NCI-H1092 treated with DMSO at 0.1 percent for 48 hours (cell line): ENCODE measurements at regions not wholly inside any gene's neighbourhood (a gene's known extent, or its start where the extent isn't known, plus 50 kb on each side); places are given as distances from the start of the nearest gene placed in this dataset.
"Not testable (repeated sequence)": the region's sequence is repeated elsewhere in the genome, so short reads cannot be mapped to it uniquely, and the experiment has no call there.

Experiments
- DNase-seq: peaks from one replicate; lab custom pipeline; 2025; lab: John Stamatoyannopoulos, UW

DNA sequence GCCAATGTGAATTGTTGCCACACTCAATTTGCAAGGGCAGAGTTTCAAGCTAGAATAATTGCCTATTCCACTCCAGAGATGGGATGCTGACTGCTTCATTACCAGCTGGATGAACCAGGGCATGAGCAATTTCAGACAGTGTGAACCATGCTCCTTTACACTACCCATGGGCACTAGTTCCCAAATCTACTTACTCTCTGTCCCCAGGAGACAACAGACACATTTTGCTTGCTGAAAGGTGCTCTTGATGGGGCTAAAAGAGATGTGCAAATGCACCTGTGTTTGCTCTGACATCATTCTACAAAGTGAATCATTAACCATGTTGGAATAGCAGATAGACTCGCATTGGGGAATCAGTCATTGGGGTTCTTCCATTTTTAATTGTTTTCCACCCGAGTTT, 522.3 kb upstream of the NUDT12 start:
- DNase-seq = peak; percentile 78

DNA sequence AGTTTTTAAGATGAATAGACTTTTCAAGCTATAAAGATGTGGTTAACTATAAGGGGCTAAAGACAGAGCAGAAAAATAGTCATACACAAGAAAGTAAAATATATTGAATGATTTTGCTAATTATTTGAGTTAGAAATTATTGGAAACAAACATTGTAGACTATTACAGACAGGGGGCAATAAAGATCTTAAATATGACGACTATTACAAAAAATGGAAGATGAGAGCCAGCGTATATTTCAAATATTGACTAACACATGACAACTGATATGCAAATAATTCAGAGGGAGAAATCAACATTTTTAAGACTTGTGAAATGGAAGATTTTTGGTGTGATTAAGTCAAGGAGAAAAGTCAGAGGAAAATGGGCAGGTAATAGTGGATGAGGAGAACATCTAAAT, 520.2 kb upstream of the NUDT12 start:
- no peak for DNase-seq

DNA sequence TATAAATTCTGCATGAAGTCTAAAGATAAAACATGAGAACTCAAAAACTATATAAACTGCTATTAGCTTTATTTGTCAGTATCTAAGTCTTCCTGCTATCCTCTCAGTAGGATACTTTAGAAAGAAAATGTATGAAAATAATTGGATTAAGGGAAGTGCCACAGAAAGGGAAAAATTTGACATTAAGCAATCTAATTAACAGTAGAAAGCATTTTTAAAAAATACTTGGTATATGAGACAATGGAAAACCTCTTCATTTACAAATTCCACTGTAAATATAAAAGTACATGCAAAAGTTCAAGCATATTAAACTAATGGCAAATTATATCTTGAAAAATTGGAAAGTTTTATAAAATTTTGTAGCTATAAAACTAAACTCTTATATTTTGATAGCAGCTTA, 518.6 kb upstream of the NUDT12 start:
- no peak for DNase-seq

DNA sequence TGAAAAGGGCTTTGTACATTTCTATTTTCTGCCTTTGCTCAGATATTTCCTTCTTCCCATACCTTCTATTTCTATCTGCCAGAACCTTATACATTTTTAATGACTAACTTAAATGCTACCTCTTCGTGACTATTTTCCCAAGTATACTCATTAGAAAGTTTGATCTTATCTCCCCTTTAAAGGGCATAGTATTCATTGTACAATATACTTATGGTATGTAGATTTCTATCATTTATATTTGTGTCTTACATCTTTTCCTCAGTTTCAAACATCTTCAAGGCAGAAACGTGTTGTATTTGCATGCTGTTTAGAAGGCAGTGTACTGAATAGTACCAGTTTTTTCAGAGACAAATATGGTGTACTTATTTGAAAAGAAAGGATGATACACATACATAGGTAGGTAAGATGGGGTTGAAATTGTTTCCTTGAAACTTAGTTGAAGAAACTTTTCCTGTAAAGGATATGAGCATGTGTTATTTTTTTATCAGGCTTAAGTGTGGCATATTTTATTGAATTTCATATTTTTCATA, 518.1 kb upstream of the NUDT12 start:
- DNase-seq = no peak

DNA sequence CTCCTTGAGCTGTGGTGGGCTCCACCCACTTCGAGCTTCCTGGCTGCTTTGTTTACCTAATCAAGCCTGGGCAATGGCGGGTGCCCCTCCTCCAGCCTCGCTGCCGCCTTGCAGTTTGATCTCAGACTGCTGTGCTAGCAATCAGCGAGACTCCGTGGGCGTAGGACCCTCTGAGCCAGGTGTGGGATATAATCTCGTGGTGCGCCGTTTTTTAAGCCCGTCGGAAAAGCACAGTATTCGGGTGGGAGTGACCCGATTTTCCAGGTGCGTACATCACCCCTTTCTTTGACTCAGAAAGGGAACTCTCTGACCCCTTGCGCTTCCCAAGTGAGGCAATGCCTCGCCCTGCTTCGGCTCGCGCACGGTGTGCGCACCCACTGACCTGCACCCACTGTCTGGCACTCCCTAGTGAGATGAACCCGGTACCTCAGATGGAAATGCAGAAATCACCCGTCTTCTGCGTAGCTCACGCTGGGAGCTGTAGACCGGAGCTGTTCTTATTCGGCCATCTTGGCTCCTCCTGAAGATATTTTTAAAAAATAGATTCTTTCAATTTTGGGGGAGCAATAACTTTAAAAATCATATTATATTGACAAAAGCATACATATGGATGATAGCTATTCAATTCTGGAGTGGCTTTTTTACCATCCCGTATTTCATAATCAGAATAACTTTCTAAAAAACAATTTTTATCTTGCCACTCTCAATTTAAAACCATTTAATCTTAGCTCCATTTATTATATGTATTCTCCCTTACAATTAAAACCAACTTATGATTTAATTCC, 517.5 kb upstream of the NUDT12 start:
- not testable (repeated sequence) for DNase-seq

DNA sequence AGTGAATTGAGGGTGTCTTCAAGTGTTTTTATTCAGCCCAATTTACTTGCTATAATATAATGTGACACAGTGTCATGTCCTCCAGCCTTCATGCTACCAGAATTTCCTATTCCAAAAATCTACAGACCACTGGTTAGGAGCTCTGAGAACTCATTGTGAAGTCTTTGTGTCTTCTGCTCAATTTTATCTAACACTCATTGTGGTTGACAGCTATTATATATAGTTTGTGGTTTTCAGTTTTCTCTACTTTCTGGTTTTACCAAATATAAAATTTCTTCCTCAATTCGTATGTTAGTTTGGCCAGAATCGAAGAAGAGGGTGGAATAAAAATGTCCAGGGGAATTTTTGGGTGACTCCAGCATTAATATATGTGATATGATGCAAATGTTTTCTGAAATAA, 509.3 kb upstream of the NUDT12 start:
- DNase-seq = no peak

DNA sequence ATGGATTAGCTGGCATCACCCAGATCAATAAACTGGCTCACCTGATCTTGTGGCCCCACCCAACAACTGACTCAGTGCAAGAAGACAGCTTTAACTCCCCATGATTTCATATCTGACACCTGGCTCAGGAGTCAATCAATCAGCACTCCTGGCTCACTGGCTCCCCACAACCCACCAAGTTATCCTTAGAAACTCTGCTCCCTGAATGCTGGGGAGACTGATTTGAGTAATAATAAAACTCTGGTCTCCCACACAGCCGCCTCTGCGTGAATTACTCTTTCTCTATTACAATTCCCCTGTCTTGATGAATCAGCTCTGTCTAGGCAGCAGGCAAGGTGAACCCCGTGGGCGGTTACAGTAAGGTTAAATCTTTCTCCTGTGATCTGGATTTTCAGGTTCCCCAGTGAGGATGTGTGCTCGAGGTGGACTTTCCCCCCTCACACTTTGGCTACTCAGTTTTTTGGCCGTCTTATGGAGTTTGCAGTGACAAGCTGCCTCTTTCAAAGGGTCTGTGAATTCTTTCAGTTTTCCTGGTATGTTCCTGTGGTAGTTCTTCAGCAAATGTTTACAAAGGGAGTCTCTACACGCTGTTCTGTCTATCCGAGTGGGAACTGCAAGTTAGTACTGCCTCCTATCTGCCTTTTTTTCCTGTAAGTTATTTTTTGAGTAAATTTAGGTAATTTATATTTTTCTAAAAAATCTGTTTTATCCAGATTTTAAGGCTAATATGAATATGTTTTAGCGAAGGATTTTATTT, 500.2 kb upstream of the NUDT12 start:
- no peak for DNase-seq

DNA sequence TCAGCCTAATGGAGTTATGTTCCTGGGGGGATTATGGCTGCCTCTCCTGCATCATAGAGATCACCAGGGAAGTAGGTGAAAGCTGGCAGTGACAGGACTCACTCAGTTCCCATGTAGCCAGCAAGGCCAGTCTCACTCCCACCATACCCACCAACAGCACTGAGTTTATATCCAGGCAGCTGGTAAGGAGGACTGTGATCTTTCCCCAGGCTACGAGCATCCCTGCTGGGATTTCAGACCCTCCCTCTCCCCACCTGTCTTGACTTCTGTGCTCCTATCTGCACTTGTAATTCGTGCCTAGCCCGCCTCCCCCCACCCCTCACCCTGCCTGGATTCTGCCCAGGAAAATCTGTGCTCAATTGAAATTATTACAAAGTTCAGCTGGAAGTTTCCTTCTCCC, 499.1 kb upstream of the NUDT12 start:
- DNase-seq = no peak

DNA sequence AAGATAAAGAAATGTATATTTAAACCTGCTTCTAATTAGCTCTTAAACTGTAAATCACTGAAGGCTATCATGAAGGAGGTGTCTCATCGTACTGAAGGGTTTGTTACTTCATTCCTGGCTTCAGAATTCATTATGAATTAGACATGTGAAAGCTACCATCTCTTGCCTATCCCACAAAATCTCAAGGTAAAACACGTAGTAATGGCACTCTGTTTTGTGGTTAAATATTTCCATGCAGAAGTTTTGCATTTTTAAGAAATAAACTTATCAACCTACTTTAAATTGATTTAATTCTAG, 490.7 kb upstream of the NUDT12 start:
- no peak for DNase-seq

DNA sequence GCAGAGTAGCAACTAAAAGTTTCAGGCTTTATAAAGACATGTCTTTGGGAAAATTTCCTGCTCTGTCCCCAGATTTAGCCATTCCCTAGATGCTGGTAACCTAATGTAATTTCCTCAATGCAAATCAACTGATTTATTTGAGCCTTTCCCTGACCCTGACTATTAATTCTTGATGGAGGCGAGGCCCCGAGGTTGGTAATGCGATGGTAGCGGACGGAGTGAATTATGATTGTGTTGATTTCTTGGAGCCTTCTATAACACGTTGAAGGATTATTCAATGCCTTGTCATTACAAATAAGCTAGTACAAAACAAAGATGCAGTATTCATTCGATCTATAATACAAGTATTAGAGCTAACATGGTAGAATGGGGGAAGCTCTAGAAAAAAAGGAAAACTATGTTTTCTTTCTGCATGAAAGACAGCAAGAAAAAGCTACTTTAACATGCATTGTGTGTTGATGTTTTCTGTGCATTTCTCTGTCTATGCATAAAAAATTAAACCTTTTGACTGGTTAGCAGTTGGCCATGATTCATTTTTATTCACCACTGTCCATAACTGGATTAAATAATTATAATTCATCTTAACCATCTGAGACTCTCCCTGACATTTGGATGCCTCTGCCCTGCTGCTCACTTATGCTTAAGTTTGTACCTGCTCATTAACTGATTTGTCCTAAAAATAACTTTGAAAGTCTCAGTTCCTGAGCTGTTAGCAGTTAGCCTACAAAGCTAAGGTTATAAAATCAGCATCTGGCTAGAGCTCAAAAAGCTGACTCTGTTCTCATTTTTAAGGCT, 490.2 kb upstream of the NUDT12 start:
- no peak for DNase-seq

DNA sequence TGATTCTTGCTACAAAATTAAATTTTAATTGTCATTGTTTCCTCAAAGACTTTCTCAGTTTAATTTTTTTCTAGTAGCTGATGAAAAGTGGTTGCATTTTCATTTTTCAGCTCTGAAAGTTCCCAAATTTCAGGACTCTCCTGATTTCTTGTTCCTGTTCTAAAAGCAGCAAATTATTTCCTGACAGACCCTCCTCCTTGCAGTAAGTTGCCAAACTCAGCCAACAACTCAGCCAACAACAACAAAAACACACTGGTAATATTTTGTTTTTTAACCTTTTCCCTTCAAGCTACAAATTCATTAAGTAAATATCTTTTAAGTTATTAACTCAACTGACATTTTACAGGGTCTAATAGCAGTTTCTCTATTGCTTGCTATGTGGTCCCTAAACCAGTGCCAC, 487.8 kb upstream of the NUDT12 start:
- DNase-seq = no peak

DNA sequence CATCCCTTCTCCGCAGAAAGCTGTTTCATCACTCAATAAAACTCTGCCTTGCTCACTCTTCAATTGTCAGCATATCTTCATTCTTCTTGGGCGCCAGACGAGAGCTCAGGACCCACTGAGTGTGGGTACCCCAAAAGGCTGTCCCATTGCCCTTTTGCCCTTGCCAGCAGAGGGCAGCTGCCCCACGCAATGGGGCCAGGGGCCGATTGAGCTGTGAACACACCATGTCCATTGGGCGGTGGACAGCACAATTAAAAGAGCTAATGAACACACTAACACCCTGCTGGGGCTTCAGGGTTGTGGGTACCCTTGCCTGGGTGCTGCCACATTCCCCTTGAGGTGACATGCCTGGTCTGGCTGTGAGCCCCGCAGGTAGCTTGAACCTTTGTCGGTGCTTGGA, 487.2 kb upstream of the NUDT12 start:
- DNase-seq = no peak

DNA sequence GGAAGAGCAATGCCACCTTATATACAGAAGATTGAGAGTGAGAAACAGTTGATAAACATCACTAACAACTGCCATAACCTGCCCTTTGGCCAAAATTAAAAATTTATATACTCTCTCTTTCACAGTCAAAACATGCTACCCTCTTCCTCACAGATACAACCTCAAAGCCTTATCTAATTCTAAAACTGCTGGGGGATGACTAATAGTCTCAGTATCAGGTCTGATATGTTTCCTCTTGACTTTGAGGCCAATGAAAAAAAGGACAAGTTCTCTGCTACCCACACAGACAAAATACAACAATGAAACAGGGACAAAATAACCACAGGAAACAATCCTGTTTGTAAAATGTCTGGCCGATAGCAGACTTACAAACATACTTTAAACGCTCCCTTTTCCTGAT, 485.6 kb upstream of the NUDT12 start:
- no peak for DNase-seq

DNA sequence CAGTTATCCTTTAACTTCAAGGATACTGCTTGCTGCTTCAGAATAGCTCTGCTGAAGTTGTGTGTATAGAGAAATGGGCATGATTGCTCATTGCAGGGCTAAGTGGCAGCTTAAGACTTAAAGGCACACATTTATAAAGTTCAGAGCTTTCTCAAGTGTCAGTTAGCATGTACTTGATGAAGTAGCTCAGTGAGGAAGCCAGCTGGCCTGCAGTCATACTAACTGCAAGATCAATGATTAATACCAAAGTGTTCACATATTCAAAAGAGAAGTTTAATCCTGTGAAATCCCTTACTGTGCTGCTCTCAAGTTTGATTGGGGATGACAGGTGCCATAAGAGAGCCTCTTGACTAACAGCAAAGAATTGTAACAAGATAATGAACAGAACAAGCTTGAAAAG, 483.4 kb upstream of the NUDT12 start:
- DNase-seq = no peak

DNA sequence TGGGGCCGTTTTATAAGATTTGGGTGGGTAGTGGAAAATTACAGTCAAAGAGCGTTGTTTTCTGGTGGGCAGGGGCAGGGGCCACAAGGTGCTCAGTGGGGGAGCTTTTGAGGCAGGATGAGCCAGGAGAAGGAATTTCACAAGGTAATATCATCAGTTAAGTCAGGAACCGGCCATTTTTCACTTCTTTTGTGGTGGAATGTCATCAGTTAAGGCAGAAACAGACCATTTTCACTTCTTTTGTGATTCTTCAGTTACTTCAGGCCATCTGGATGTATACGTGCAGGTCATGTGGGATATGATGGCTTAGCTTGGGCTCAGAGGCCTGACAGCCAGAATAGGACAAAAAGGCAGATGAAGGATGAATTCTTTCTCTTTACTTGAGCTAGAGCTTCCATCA, 477.3 kb upstream of the NUDT12 start:
- DNase-seq = not testable (repeated sequence)

DNA sequence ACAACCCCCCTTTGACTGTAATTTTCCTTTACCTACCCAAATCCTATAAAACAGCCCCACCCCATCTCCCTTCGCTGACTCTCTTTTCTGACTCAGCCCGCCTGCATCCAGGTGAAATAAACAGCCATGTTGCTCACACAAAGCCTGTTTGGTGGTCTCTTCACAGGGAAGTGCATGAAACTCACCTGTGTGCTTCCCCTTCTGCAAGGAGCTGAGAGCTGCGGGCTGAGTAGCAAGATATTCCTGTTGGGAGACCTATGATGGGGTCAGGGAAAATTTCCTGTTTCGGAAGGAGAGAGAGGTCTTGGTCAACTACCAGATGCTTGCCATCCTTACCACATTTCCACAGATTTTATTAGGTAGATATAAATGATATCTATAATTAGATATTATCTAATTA, 474.5 kb upstream of the NUDT12 start:
- DNase-seq = not testable (repeated sequence)

DNA sequence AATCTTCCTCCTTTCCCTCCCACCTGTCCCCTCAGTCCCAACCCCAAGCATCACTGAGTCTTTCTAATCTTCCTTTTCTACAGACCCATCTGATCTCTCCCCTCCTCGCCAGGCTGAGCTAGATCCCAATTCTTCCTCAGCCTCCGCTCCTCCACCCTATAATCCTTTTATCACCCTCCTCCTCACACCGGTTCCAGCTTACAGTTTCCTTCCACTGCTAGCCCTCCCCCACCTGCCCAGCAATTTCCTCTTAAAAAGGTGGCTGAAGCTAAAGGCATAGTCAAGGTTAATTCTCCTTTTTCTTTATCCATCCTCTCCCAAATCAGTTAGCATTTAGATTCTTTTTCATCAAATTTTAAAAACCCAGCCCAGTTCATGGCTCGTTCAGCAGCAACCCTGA, 470.6 kb upstream of the NUDT12 start:
- not testable (repeated sequence) for DNase-seq

DNA sequence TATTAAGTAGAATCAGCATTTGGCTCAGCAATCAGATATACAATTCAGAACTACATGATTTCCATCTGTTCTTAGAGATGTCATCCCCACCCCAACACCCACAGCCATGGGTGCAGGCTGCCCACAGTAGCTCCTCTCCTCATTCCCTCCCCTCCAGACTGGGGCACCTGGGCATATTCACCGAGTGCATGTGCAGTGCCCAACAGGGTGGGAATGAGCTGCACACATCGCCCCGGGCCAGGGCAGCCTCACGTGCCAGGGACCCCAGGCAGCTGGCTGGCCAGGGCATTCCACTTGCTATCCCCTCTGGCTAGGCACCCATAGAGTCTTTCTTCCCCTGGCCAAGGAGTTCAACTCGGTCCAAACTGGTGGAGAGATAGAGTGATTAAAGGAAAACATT, 461.9 kb upstream of the NUDT12 start:
- DNase-seq = no peak

DNA sequence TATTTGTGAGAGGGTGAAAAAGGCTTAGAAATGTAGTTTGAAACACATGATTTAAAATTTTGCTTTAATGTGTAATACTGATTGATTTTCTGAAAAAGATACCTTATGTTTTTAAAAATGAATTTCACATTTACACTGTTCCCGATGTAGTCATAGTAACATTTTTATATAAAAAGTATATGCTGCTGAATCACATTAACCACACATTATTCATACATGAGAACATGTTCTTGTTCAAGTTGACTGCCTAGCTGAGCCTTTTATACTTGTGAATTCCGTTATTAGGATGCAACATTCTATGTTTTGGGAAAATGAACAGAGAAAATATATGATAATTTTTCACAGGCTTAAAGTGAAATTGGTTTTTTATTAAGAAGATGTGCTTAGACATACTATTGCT, 461.1 kb upstream of the NUDT12 start:
- no peak for DNase-seq

DNA sequence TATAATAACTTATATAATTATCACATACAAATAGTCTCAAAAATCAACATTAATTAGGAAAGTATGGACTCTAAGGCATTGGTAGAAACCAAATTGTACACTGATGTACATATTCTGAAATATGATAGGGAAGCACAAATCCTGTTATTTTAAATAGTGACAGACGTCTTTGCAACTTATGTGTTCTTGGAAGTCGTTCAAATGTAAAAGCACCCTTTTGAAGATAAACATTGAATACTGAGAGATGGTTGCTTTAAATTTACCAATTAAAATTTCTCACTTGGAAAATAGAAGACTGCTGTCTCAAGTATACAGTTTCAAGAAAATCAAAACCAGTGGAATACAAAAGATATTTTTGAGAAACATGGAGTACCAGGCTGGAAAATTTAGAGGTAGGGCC, 457.4 kb upstream of the NUDT12 start:
- no peak for DNase-seq

DNA sequence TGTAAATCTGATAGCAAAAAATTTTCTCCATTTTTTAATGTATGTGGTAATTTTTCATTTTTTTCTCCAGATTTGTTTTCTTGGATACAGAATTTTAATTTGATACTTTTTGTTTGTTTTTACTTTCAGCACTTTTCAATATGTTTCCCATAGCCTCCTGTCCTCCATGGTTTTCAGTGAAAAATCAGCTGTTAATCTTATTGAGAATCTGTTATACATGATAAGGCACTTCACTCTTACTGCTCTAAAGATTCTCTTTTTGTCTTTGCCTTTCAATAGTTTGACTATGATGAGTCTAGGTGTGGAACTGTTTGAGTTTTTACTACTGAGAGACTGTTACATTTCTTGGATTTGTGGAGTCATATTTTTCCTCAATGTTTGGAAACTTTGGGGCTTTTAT, 455.7 kb upstream of the NUDT12 start:
- DNase-seq = no peak

DNA sequence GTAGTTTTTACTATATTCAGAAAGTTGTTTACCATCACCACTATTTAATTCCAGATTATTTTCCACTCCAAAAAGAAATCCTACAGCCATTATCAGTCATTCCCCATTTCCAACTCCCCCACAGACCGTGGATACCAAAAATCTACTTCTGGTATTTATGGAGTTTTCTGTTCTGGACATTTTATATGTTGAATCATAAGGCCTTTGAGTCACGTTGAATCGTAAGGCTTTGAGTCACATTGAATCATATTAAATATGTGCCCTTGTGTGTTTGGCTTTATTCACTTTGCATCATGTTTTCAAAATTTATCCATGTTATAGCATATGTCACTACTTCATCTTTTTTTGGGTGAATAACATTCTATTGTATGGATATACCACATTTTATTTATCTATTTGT, 454.1 kb upstream of the NUDT12 start:
- no peak for DNase-seq

DNA sequence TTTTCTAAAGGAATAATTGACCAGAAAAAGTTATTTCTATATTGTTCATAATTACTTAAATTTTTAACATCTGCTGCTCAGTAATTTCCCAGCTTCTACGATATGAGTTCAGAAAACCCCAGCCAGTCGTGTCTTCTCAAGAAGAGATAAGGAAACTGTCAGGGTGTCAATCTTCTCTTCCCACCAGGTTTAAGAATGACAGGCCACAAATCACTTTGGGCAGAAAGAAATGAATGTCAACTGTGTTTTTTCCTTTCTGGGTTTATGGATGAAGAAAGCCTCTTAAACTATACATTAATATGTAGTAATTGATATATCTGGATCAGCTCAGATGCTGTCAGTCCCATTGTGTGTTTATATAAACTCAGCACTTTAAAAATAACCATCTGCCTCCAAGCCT, 453.2 kb upstream of the NUDT12 start:
- DNase-seq = no peak
